ENCODE measurements at regions not wholly inside any gene's neighbourhood (a gene's known extent, or its start where the extent isn't known, plus 50 kb on each side); places are given as distances from the start of the nearest gene placed in this dataset.

DNA sequence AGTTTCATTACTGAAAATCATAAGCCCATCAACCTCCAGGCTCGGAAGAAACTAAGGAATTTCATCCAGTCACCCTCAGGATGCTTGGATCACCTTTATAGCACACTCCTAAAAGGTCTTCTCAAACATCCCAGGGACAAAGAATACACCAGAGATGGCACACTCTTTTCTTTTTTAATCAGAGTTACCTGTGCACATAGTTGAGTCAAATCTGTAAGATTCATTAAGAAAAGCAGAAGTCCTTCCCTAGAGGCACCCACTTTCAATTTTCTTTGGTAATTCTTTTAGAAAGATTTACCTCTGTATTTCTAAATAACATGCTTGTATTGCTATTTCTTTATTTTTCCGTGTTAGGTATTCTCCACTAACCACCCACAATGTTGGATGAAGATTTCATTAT is 50.6 kb upstream of the IL6 start:
- DNase-seq (ENCODE audit: low read depth), result no peak

- DNase-seq (ENCODE audit: low read depth), result no peak
These were observed 51.1 kb upstream of the IL6 start for GRCh38 chr7:22675917-22676343.

DNA sequence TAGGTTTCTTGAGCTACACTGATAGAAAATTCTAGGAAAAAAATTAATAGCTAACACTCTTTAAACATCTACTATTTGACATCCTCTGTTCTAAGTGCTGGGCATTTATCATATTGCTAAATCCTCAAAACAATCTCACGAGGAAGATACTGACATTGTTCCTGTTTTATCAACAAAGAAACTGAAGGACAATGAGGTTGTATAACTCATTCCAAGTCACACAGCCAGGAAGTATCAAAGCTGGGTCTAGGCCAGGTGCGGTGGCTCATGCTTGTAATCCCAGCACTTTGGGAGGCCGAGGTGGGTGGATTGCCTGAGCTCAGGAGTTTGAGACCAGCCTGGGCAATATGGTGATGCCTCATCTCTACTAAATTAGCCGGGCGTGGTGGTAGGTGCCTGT is 51.6 kb upstream of the IL6 start:
- no peak for DNase-seq (ENCODE audit: low read depth)

- no peak for DNase-seq (ENCODE audit: low read depth)
These were observed 53.9 kb upstream of the IL6 start for GRCh38 chr7:22672846-22673680.

- DNase-seq (ENCODE audit: low read depth), result no peak
These were observed 55.7 kb upstream of the IL6 start for GRCh38 chr7:22671177-22671879.

DNA sequence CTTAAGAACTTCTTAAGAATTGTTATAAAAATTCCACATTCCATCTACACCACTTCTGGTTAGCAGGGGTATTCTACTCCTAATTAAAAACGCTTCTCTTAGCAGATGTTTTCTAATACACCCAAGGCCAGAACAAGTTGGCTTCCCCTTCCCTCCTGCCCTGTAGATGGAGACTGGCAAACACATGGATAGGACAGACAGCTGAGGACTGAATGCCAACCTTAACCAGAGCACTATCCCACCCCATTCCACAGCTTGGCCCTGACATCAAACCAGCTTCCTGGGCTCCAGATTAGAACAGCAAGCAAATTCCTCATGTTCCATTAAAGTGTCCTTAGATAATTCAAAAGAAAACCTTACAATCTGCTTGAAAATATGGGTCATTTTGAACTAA is 56.6 kb upstream of the IL6 start:
- no peak for DNase-seq (ENCODE audit: low read depth)

DNA sequence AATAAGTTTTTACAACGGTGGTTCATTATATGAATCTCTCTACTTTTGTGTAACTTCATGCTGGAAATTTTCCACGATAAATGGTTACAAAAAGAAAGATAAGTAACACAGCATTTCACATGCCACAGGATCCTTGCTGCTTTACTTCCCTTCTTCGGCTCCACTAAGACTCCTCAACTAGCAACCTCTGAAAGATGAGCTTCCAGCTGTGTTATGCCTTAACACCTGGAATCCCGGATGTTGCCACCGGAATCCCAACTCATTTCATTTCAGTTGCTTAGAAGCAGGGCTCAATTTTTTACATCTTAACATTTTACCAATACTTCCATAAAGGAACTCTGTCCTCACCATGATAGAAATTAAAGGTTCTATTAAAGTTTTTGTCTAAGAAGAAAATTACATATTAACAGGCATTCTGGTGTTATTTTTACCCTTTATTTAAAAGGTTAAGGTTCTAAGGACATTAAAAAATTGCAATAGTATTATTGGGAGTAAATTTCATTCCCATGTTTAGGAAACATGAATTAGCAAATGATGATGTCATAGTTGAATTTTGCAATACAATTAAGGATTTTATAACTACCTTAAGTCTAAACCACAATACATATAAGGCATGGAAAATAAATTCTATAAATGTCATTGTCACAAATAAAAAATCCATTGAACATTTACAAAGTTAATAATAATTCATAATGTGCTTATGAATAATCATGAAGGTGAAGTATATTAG is 57.1 kb upstream of the IL6 start:
- no peak for DNase-seq (ENCODE audit: low read depth)

- DNase-seq (ENCODE audit: low read depth), result no peak
These were observed 58.0 kb upstream of the IL6 start for GRCh38 chr7:22668971-22669401.

GRCh38 chr7:22667562-22668239 is 59.3 kb upstream of the IL6 start:
- DNase-seq (ENCODE audit: low read depth), result no peak

GRCh38 chr7:22667187-22667561 is 59.8 kb upstream of the IL6 start:
- no peak for DNase-seq (ENCODE audit: low read depth)

- no peak for DNase-seq (ENCODE audit: low read depth)
These were observed 60.3 kb upstream of the IL6 start for GRCh38 chr7:22666732-22667131.

DNA sequence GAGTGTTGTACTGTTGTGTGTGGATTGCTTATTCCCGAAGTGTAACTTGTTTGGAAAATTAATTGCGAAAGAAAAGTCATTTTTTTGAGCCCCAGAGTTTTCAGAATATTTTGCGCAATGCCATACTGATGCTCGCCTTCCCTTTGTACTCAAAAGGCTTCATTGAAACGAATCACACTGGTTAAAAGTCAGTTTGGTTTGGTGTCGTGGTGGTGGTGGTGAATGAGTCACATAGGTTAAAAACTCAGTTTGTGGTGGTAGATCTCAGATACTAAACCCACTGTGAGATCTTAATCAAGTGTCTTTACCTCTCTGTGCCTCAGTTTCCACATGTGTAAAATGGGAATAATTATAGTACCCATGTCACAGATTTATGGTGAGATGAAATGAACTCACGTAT is 61.1 kb upstream of the IL6 start:
- no peak for DNase-seq (ENCODE audit: low read depth)

- DNase-seq (ENCODE audit: low read depth), result no peak
These were observed 61.8 kb upstream of the IL6 start for GRCh38 chr7:22664988-22665798.

DNA sequence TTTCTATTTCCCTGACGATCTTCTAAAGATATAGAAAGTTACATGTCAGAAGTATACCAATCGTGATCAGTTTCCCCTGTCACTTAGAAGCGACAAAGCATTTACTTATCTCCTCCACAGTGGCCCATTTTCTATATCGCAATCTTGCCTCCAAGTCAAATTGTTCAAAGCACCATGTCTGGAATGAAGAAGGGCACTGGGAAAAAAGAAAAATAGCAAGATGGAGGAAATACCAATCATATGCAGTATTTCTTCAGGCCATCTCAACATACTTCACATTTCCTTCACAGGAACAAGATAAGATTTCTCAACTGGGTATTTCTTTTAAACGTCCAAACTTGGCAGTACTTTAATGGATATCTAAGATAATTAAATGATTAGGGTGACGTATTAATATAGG is 63.3 kb upstream of the IL6 start:
- no peak for DNase-seq (ENCODE audit: low read depth)

- no peak for DNase-seq (ENCODE audit: low read depth)
These were observed 63.7 kb upstream of the IL6 start for GRCh38 chr7:22663357-22663718.

GRCh38 chr7:22662556-22663356 is 64.2 kb upstream of the IL6 start:
- DNase-seq (ENCODE audit: low read depth), result no peak

- DNase-seq (ENCODE audit: low read depth), result no peak
These were observed 65.0 kb upstream of the IL6 start for GRCh38 chr7:22662036-22662435.

GRCh38 chr7:22660732-22661131 is 66.3 kb upstream of the IL6 start:
- DNase-seq (ENCODE audit: low read depth), result no peak

DNA sequence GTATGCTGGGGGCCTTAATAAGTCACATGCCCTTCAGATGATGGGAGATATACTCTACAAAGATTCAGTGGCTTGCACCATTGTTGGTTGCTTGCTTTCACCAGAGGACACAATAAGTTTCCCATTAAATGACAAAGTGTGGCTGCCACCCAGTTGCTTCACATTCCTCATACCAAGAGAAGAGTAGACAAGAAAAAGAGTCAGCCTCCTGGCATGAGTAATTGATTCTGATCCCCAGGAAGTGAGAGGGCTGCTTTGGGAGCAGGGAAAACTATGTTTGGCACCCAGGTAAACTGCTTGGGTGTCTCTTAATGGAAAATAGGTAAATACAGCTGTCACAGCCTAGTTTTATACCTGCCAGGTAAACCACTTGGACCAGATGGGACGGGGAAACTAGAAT is 66.7 kb upstream of the IL6 start:
- DNase-seq (ENCODE audit: low read depth), result no peak

- DNase-seq (ENCODE audit: low read depth), result no peak
These were observed 67.3 kb upstream of the IL6 start for GRCh38 chr7:22659741-22660140.

- DNase-seq (ENCODE audit: low read depth), result no peak
These were observed 69.0 kb upstream of the IL6 start for GRCh38 chr7:22658031-22658430.

Data from GM04504 (cell line).